OCI-LY3 (cell line): ENCODE measurements at regions not wholly inside any gene's neighbourhood (a gene's known extent, or its start where the extent isn't known, plus 50 kb on each side); places are given as distances from the start of the nearest gene placed in this dataset.

Source experiments
- H2AFZ ChIP-seq: fragments of 200-600, 300-600 bp; shearing (Covaris generic); 2 replicates; pipeline ENCODE4 v1.6.0; 2014; ENCODE audit warnings: antibody characterized with exemption, low read depth, low read length
- H3K27ac ChIP-seq: fragments of 200-600, 300-600 bp; sonication (generic); 2 replicates; pipeline ENCODE4 v1.5.1; 2014; ENCODE audit warnings: mild to moderate bottlenecking, low read length, moderate library complexity, mixed read lengths
- H3K27me3 ChIP-seq: fragments of 200-600, 300-600 bp; sonication (generic); 2 replicates; pipeline ENCODE4 v1.6.1; 2014; ENCODE audit warnings: low read depth, low read length, mixed read lengths
- H3K36me3 ChIP-seq: fragments of 200-600, 300-600 bp; sonication (generic); replicated peaks from 2 replicates; pipeline ENCODE3; 2014; ENCODE audit warnings: low read depth, low read length, mixed read lengths
- H3K4me1 ChIP-seq: fragments of 300-600, 200-600 bp; sonication (generic); 2 replicates; pipeline ENCODE4 v1.6.1; 2014; ENCODE audit warnings: low read length, mixed read lengths
- H3K4me2 ChIP-seq: fragments of 200-600, 300-600 bp; sonication (generic); 2 replicates; pipeline ENCODE4 v1.6.1; 2014; ENCODE audit warnings: low read length, mixed read lengths
- H3K4me3 ChIP-seq: fragments of 300-600, 200-600 bp; sonication (generic); 2 replicates; pipeline ENCODE4 v1.5.1; 2014; ENCODE audit warnings: antibody characterized with exemption, mild to moderate bottlenecking, low read length, moderate library complexity
- H3K79me2 ChIP-seq: fragments of 300-600, 200-600 bp; shearing (Covaris generic); 2 replicates; pipeline ENCODE4 v1.6.1; 2014; ENCODE audit warnings: mild to moderate bottlenecking, low read length, mixed read lengths
- H3K9ac ChIP-seq: fragments of 300-600, 200-600 bp; shearing (Covaris generic); 2 replicates; pipeline ENCODE4 v1.6.0; 2014; ENCODE audit warnings: mild to moderate bottlenecking, low read length, moderate library complexity
- H3K9me3 ChIP-seq: fragments of 200-600, 300-600 bp; shearing (Covaris generic); 2 replicates; pipeline ENCODE4 v1.6.1; 2014; ENCODE audit warnings: low read length, mixed read lengths; ENCODE audit not compliant: insufficient read depth
- H4K20me1 ChIP-seq: fragments of 200-600, 300-600 bp; sonication (generic); 2 replicates; pipeline ENCODE4 v1.6.1; 2016; ENCODE audit warnings: low read length, mixed read lengths; ENCODE audit not compliant: insufficient read depth
- CTCF ChIP-seq: fragments of 200-600, 300-600 bp; sonication (generic); IDR thresholded peaks from 2 replicates; pipeline ENCODE4 v1.5.1; 2014; ENCODE audit warnings: antibody characterized with exemption, low read length, low read depth
- EZH2phosphoT487 ChIP-seq: fragments of 200-600 bp; shearing (Covaris generic); IDR thresholded peaks from 2 replicates; pipeline ENCODE4 v1.6.1; 2018; ENCODE audit warnings: antibody characterized with exemption, mixed run types, low read depth

- no peaks in the 10 kb centered on the region for H3K9me3 ChIP-seq
- TF ChIP-seq CTCF (no peak), EZH2phosphoT487 (no peak)
- no peaks in the 10 kb centered on the region for H3K36me3 ChIP-seq
- no peak overlapping the region for H3K4me2 ChIP-seq
- H3K27ac ChIP-seq, result no peak overlapping the region
- H3K79me2 ChIP-seq, result no peaks in the 10 kb centered on the region
- no peak overlapping the region for H3K9ac ChIP-seq
- H3K27me3 ChIP-seq, result no peaks in the 10 kb centered on the region
- H2AFZ ChIP-seq, result no peak overlapping the region
- H4K20me1 ChIP-seq, result no peaks in the 10 kb centered on the region
- no peaks in the 10 kb centered on the region for H3K4me1 ChIP-seq
- H3K4me3 ChIP-seq, result no peak overlapping the region
Measured at GRCh38 chr9:135267191-135267809, 179.8 kb downstream of the OLFM1 start.

- Histone ChIP-seq H4K20me1 (no peaks in the 10 kb centered on the region), H3K36me3 (no peaks in the 10 kb centered on the region), H3K4me2 (no peak overlapping the region), H3K9me3 (no peaks in the 10 kb centered on the region), H3K9ac (no peak overlapping the region), H3K4me1 (no peaks in the 10 kb centered on the region), H3K79me2 (no peaks in the 10 kb centered on the region), H3K27ac (no peak overlapping the region), H3K4me3 (no peak overlapping the region), H2AFZ (no peak overlapping the region), H3K27me3 (no peaks in the 10 kb centered on the region)
- no peak for TF ChIP-seq CTCF
- no peak for TF ChIP-seq EZH2phosphoT487
Measured at GRCh38 chr9:135268031-135268430, 180.6 kb downstream of the OLFM1 start.

- H3K4me3 ChIP-seq, result no peak overlapping the region
- no peaks in the 10 kb centered on the region for H4K20me1 ChIP-seq
- no peak overlapping the region for H3K9ac ChIP-seq
- no peak for TF ChIP-seq CTCF
- no peak for TF ChIP-seq EZH2phosphoT487
- H3K27me3 ChIP-seq, result no peaks in the 10 kb centered on the region
- H3K36me3 ChIP-seq, result no peaks in the 10 kb centered on the region
- no peaks in the 10 kb centered on the region for H3K79me2 ChIP-seq
- no peak overlapping the region for H3K27ac ChIP-seq
- H3K4me1 ChIP-seq, result no peaks in the 10 kb centered on the region
- H3K9me3 ChIP-seq, result no peaks in the 10 kb centered on the region
- no peak overlapping the region for H2AFZ ChIP-seq
- H3K4me2 ChIP-seq, result no peak overlapping the region
Measured at GRCh38 chr9:135268981-135269380, 181.5 kb downstream of the OLFM1 start.

- Histone ChIP-seq H3K36me3 (no peaks in the 10 kb centered on the region), H3K4me2 (no peak overlapping the region), H4K20me1 (no peaks in the 10 kb centered on the region), H3K4me1 (no peaks in the 10 kb centered on the region), H3K9me3 (no peaks in the 10 kb centered on the region), H3K9ac (no peak overlapping the region), H3K79me2 (no peaks in the 10 kb centered on the region), H3K27ac (no peak overlapping the region), H3K4me3 (no peak overlapping the region), H3K27me3 (no peaks in the 10 kb centered on the region), H2AFZ (no peak overlapping the region)
- no peak for TF ChIP-seq CTCF
- TF ChIP-seq EZH2phosphoT487, result no peak
Measured at GRCh38 chr9:135269912-135270830, 182.7 kb downstream of the OLFM1 start.
